Stimulated activated CD8-positive, alpha-beta memory T cell treated with anti-CD3 and anti-CD28 coated beads, Interleukin-15, amount 100 ng/mL, for 24 hours (primary cell): ENCODE measurements at regions not wholly inside any gene's neighbourhood (a gene's known extent, or its start where the extent isn't known, plus 50 kb on each side); places are given as distances from the start of the nearest gene placed in this dataset.
"Not testable (repeated sequence)": the region's sequence is repeated elsewhere in the genome, so short reads cannot be mapped to it uniquely, and the experiment has no call there.

ENCODE experiments used
- DNase-seq: peaks from one replicate; pipeline ENCODE4 v3.0.0-alpha.2; 2020; ENCODE audit warnings: low read depth

GRCh38 chr7:67301667-67302066 is 305.0 kb downstream of the TYW1 start:
- no peak for DNase-seq

GRCh38 chr7:67302113-67303039 is 305.7 kb downstream of the TYW1 start:
- peak; percentile 90 for DNase-seq

GRCh38 chr7:67304846-67305245 is 308.2 kb downstream of the TYW1 start:
- DNase-seq: not testable (repeated sequence)

GRCh38 chr7:67306331-67306730 is 309.7 kb downstream of the TYW1 start:
- DNase-seq: no peak

GRCh38 chr7:67309764-67310549 is 313.3 kb downstream of the TYW1 start:
- no peak for DNase-seq

GRCh38 chr7:67311901-67312300 is 315.3 kb downstream of the TYW1 start:
- DNase-seq: no peak

- DNase-seq: no peak
These were observed 316.6 kb downstream of the TYW1 start for GRCh38 chr7:67313213-67313612.

GRCh38 chr7:67316902-67317301 is 320.3 kb downstream of the TYW1 start:
- DNase-seq: not testable (repeated sequence)

GRCh38 chr7:67328257-67328656 is 331.6 kb downstream of the TYW1 start:
- DNase-seq: not testable (repeated sequence)

- DNase-seq: not testable (repeated sequence)
These were observed 338.5 kb downstream of the TYW1 start for GRCh38 chr7:67335165-67335564.

- DNase-seq: not testable (repeated sequence)
These were observed 339.0 kb downstream of the TYW1 start for GRCh38 chr7:67335663-67336062.

- DNase-seq: not testable (repeated sequence)
These were observed 341.9 kb downstream of the TYW1 start for GRCh38 chr7:67338545-67338944.

GRCh38 chr7:67341153-67341768 is 344.6 kb downstream of the TYW1 start:
- DNase-seq: no peak

GRCh38 chr7:67343114-67343513 is 346.5 kb downstream of the TYW1 start:
- DNase-seq: no peak

GRCh38 chr7:67343572-67343971 is 346.9 kb downstream of the TYW1 start:
- no peak for DNase-seq

- no peak for DNase-seq
These were observed 348.0 kb downstream of the TYW1 start for GRCh38 chr7:67344481-67345193.

- DNase-seq: no peak
These were observed 349.5 kb downstream of the TYW1 start for GRCh38 chr7:67346126-67346525.

GRCh38 chr7:67346876-67347275 is 350.2 kb downstream of the TYW1 start:
- DNase-seq: no peak

- no peak for DNase-seq
These were observed 351.5 kb downstream of the TYW1 start for GRCh38 chr7:67348171-67348570.

GRCh38 chr7:67357653-67358052 is 361.0 kb downstream of the TYW1 start:
- DNase-seq: not testable (repeated sequence)

- DNase-seq: not testable (repeated sequence)
These were observed 361.7 kb downstream of the TYW1 start for GRCh38 chr7:67358316-67358715.

- DNase-seq: not testable (repeated sequence)
These were observed 362.1 kb downstream of the TYW1 start for GRCh38 chr7:67358738-67359137.
